OCI-LY1 (cell line): ENCODE measurements at regions not wholly inside any gene's neighbourhood (a gene's known extent, or its start where the extent isn't known, plus 50 kb on each side); places are given as distances from the start of the nearest gene placed in this dataset.

Experiments
- H2AFZ ChIP-seq: fragments of 200-600 bp; sonication (generic), shearing (Covaris generic); 2 replicates; pipeline ENCODE4 v1.6.0; 2014; ENCODE audit warnings: antibody characterized with exemption, mild to moderate bottlenecking, low read length
- H3F3A ChIP-seq: fragments of 200-600 bp; sonication (generic), shearing (Covaris generic); 2 replicates; pipeline ENCODE4 v1.6.0; 2014; ENCODE audit warnings: mild to moderate bottlenecking, antibody characterized with exemption, low read length, moderate library complexity; ENCODE audit not compliant: insufficient read depth
- H3K27ac ChIP-seq: fragments of 200-600 bp; sonication (generic); 2 replicates; pipeline ENCODE4 v1.5.1; 2014; ENCODE audit warnings: low read length, mixed run types, mild to moderate bottlenecking, low read depth; ENCODE audit not compliant: poor library complexity, severe bottlenecking
- H3K27me3 ChIP-seq: fragments of 200-600 bp; sonication (generic); 2 replicates; pipeline ENCODE4 v1.6.0; 2014; ENCODE audit warnings: antibody characterized with exemption, mild to moderate bottlenecking, low read length, moderate library complexity; ENCODE audit not compliant: insufficient read depth
- H3K36me3 ChIP-seq: fragments of 200-600 bp; sonication (generic); 2 replicates; pipeline ENCODE4 v1.6.1; 2014; ENCODE audit warnings: mild to moderate bottlenecking, antibody characterized with exemption, low read length, moderate library complexity, mixed read lengths; ENCODE audit not compliant: insufficient read depth
- H3K4me1 ChIP-seq: fragments of 200-600 bp; sonication (generic); 2 replicates; pipeline ENCODE4 v1.5.1; 2014; ENCODE audit warnings: mild to moderate bottlenecking, low read length, moderate library complexity; ENCODE audit not compliant: insufficient read depth, severe bottlenecking
- H3K4me2 ChIP-seq: fragments of 200-600 bp; sonication (generic), shearing (Covaris generic); 2 replicates; pipeline ENCODE4 v1.6.1; 2014; ENCODE audit warnings: low read length
- H3K4me3 ChIP-seq: fragments of 200-600 bp; sonication (generic); 2 replicates; pipeline ENCODE4 v1.5.1; 2014; ENCODE audit warnings: low read length, low read depth, mild to moderate bottlenecking, mixed read lengths; ENCODE audit not compliant: poor library complexity, severe bottlenecking
- H3K79me2 ChIP-seq: fragments of 200-600 bp; shearing (Covaris generic); 2 replicates; pipeline ENCODE4 v1.6.1; 2016; ENCODE audit warnings: mixed run types, low read length, mixed read lengths; ENCODE audit not compliant: insufficient read depth
- H3K9ac ChIP-seq: fragments of 200-600 bp; sonication (generic), shearing (Covaris generic); 2 replicates; pipeline ENCODE4 v1.6.1; 2014; ENCODE audit warnings: mild to moderate bottlenecking, low read length, mixed read lengths
- H3K9me2 ChIP-seq: fragments of 200-600 bp; sonication (generic), shearing (Covaris generic); 2 replicates; pipeline ENCODE4 v1.6.1; 2014; ENCODE audit warnings: low read depth, mild to moderate bottlenecking, low read length, mixed read lengths
- H3K9me3 ChIP-seq: fragments of 200-600 bp; shearing (Covaris generic); 2 replicates; pipeline ENCODE4 v1.6.1; 2014; ENCODE audit warnings: low read length, mixed read lengths
- H4K20me1 ChIP-seq: fragments of 200-600 bp; sonication (generic), shearing (Covaris generic); 2 replicates; pipeline ENCODE4 v1.6.0; 2016; ENCODE audit warnings: mild to moderate bottlenecking, low read length; ENCODE audit not compliant: insufficient read depth
- EZH2 ChIP-seq: fragments of 200-600 bp; sonication (generic), shearing (Covaris generic); IDR thresholded peaks from 2 replicates; pipeline ENCODE4 v1.8.0; 2017; ENCODE audit warnings: borderline replicate concordance, mixed run types, mild to moderate bottlenecking, antibody characterized with exemption, low read length, moderate library complexity, mixed read lengths
- TF ChIP-seq, protein P1 (sequence below): fragments of 200-600 bp; sonication (generic), shearing (Covaris generic); IDR thresholded peaks from 2 replicates; pipeline ENCODE4 v1.5.1; 2017; ENCODE audit warnings: mild to moderate bottlenecking, antibody characterized with exemption, low read length, moderate library complexity, mixed read lengths

- Histone ChIP-seq H3F3A (no peaks in the 10 kb centered on the region), H3K9ac (no peak overlapping the region), H4K20me1 (no peaks in the 10 kb centered on the region), H3K9me2 (no peaks in the 10 kb centered on the region; the same call in 1 of the 2 replicates), H3K79me2 (no peaks in the 10 kb centered on the region), H3K36me3 (no peaks in the 10 kb centered on the region), H3K9me3 (no peaks in the 10 kb centered on the region), H3K4me1 (no peaks in the 10 kb centered on the region), H2AFZ (no peak overlapping the region), H3K4me3 (no peak overlapping the region), H3K27me3 (no peaks in the 10 kb centered on the region), H3K4me2 (no peak overlapping the region), H3K27ac (no peak overlapping the region)
- TF ChIP-seq, protein P1, sequence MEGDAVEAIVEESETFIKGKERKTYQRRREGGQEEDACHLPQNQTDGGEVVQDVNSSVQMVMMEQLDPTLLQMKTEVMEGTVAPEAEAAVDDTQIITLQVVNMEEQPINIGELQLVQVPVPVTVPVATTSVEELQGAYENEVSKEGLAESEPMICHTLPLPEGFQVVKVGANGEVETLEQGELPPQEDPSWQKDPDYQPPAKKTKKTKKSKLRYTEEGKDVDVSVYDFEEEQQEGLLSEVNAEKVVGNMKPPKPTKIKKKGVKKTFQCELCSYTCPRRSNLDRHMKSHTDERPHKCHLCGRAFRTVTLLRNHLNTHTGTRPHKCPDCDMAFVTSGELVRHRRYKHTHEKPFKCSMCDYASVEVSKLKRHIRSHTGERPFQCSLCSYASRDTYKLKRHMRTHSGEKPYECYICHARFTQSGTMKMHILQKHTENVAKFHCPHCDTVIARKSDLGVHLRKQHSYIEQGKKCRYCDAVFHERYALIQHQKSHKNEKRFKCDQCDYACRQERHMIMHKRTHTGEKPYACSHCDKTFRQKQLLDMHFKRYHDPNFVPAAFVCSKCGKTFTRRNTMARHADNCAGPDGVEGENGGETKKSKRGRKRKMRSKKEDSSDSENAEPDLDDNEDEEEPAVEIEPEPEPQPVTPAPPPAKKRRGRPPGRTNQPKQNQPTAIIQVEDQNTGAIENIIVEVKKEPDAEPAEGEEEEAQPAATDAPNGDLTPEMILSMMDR = no peak
- no peak for TF ChIP-seq EZH2
Measured at GRCh38 chr13:70905035-70905434, 796.8 kb upstream of the KLHL1 start.

DNA sequence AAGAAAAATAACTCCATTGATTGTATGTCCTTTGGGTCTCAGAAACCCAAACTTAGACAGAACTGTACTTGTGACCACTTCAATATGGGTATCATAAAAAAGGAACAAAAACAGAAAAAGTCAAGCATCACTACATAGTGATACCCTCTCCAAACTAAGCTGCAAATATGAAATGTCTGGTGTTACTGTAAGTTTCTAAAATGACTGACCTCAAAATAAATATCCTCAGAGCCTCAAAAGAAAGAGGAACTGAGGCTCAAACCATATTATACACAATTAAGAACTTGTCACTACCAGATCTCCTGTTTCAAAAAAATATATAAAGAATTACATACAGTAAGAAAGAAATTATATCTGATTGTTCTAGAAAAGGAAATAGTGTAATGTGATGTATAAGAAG lies 787.9 kb upstream of the KLHL1 start:
- Histone ChIP-seq H3K4me2 (no peak overlapping the region), H2AFZ (no peak overlapping the region), H3K4me3 (no peak overlapping the region)

GRCh38 chr13:70895599-70895998 lies 787.3 kb upstream of the KLHL1 start:
- TF ChIP-seq, protein P1 = no peak
- TF ChIP-seq EZH2 = no peak
- Histone ChIP-seq H3K79me2 (no peaks in the 10 kb centered on the region), H3K4me1 (no peaks in the 10 kb centered on the region), H3K27me3 (no peaks in the 10 kb centered on the region), H2AFZ (no peak overlapping the region), H3K9me3 (no peaks in the 10 kb centered on the region), H3K9ac (no peak overlapping the region), H3K4me3 (no peak overlapping the region), H3K36me3 (no peaks in the 10 kb centered on the region), H3K4me2 (no peak overlapping the region), H3K9me2 (no peaks in the 10 kb centered on the region), H3F3A (no peaks in the 10 kb centered on the region; the same call in 1 of the 2 replicates), H4K20me1 (no peaks in the 10 kb centered on the region), H3K27ac (no peak overlapping the region)

More for the DNA sequence above, 787.9 kb upstream of the KLHL1 start:
- TF ChIP-seq EZH2 = no peak
- TF ChIP-seq, protein P1 = no peak
- Histone ChIP-seq H3K27ac (no peak overlapping the region), H3K9me3 (no peaks in the 10 kb centered on the region), H4K20me1 (no peaks in the 10 kb centered on the region), H3K4me1 (no peaks in the 10 kb centered on the region), H3K27me3 (no peaks in the 10 kb centered on the region), H3K9ac (no peak overlapping the region), H3K36me3 (no peaks in the 10 kb centered on the region), H3K9me2 (no peaks in the 10 kb centered on the region), H3F3A (no peaks in the 10 kb centered on the region; the same call in 1 of the 2 replicates), H3K79me2 (no peaks in the 10 kb centered on the region)
